Endothelial cell of umbilical vein (primary cell): ENCODE measurements at regions not wholly inside any gene's neighbourhood (a gene's known extent, or its start where the extent isn't known, plus 50 kb on each side); places are given as distances from the start of the nearest gene placed in this dataset.

Source experiments
- BruUV-seq: library from RNA; stranded (reverse); fragments of 400-500 nt; replicated peaks from 2 replicates; lab custom pipeline; 2021; lab: Mats Ljungman, UMichigan
- CTCF ChIA-PET: fragments of 300-600, 350-600 bp; sonication (Branson Sonifier 250); formaldehyde crosslinking; loops from one replicate; lab custom pipeline; 2021; ENCODE audit warnings: antibody characterized with exemption, inconsistent platforms; lab: Charles Lee
- POLR2A ChIA-PET: fragments of 300-600, 350-600 bp; sonication (Branson Sonifier 250); formaldehyde crosslinking; loops from one replicate; lab custom pipeline; 2021; ENCODE audit warnings: antibody characterized with exemption, inconsistent platforms; lab: Charles Lee
- DNase-seq: peaks from one replicate; pipeline ENCODE4 v3.0.0-alpha.2; 2011; ENCODE audit warnings: low read depth, low spot score
- FAIRE-seq: peaks from 2 replicates; lab custom pipeline; 2011; peaks lifted over from hg19 to GRCh38; lab: Jason Lieb, UNC
- H2AFZ ChIP-seq: 2 replicates; pipeline ENCODE4 v1.6.0; 2012; ENCODE audit warnings: low read depth, low read length, control low read depth, inconsistent platforms
- H3K27ac ChIP-seq: 2 replicates; pipeline ENCODE4 v1.5.1; 2011; ENCODE audit warnings: low read depth, mild to moderate bottlenecking, control low read depth, low read length, moderate library complexity; ENCODE audit not compliant: insufficient read depth
- H3K27me3 ChIP-seq, 2 experiments: 2 replicates each; pipeline versions ENCODE4 v1.6.0 to v1.6.1; 2011; ENCODE audit warnings: low read length in 2 of 2, mixed read lengths in 1 of 2; ENCODE audit not compliant: control insufficient read depth in 2 of 2, insufficient read depth in 2 of 2
- H3K36me3 ChIP-seq, 2 experiments: 2 replicates in 1 of 2; 3 replicates in 1 of 2; pipeline ENCODE4 v1.5.1; 2011; ENCODE audit warnings: low read length in 2 of 2, mild to moderate bottlenecking in 1 of 2, moderate library complexity in 1 of 2; ENCODE audit not compliant: control insufficient read depth in 2 of 2, insufficient read depth in 2 of 2; ENCODE audit errors: extremely low read depth in 1 of 2
- H3K4me1 ChIP-seq: 3 replicates; pipeline ENCODE4 v1.5.1; 2011; ENCODE audit warnings: mild to moderate bottlenecking, low read length; ENCODE audit not compliant: control insufficient read depth, insufficient read depth; ENCODE audit errors: extremely low read depth
- H3K4me2 ChIP-seq: 2 replicates; pipeline ENCODE4 v1.6.1; 2011; ENCODE audit warnings: low read length, control low read depth, mixed read lengths; ENCODE audit not compliant: insufficient read depth
- H3K4me3 ChIP-seq, 3 experiments: fragments of 200-600 bp in 1 of 3; sonication (generic), shearing (Covaris generic) in 1 of 3; replicated peaks in 1 of 3; 2 replicates each; pipeline ENCODE4 v1.5.1; 2011 to 2016; ENCODE audit warnings: control low read depth in 3 of 3, low read length in 3 of 3, mild to moderate bottlenecking in 2 of 3, inconsistent platforms in 1 of 3, low read depth in 1 of 3, moderate library complexity in 1 of 3; ENCODE audit not compliant: insufficient read depth in 1 of 3
- H3K79me2 ChIP-seq: 2 replicates; pipeline ENCODE4 v1.6.0; 2012; ENCODE audit warnings: low read length, inconsistent platforms; ENCODE audit not compliant: control insufficient read depth, insufficient read depth
- H3K9ac ChIP-seq: replicated peaks from 2 replicates; pipeline ENCODE3; 2011; ENCODE audit warnings: low read length, control low read depth; ENCODE audit not compliant: insufficient read depth; ENCODE audit errors: extremely low read depth
- H3K9me1 ChIP-seq: replicated peaks from 3 replicates; pipeline ENCODE4 v1.6.0; 2011; ENCODE audit warnings: mild to moderate bottlenecking, low read length; ENCODE audit not compliant: control insufficient read depth, insufficient read depth; ENCODE audit errors: extremely low read depth
- H3K9me3 ChIP-seq: replicated peaks from 2 replicates; pipeline ENCODE4 v1.5.1; 2012; ENCODE audit warnings: low read length, inconsistent platforms; ENCODE audit not compliant: control insufficient read depth, insufficient read depth
- H4K20me1 ChIP-seq: replicated peaks from 2 replicates; pipeline ENCODE3; 2011; ENCODE audit warnings: mild to moderate bottlenecking, low read length; ENCODE audit not compliant: control insufficient read depth, insufficient read depth; ENCODE audit errors: extremely low read depth
- CTCF ChIP-seq, 2 donors: IDR thresholded peaks; 1 replicate in 1 of 2; 2 replicates in 1 of 2; pipeline ENCODE4 v1.5.1; 2011; ENCODE audit warnings: low read length in 2 of 2, mild to moderate bottlenecking in 2 of 2, moderate library complexity in 2 of 2, control low read depth in 1 of 2, inconsistent platforms in 1 of 2, low read depth in 1 of 2; ENCODE audit not compliant: insufficient read depth in 1 of 2; ENCODE audit errors: extremely low read depth in 1 of 2
- EZH2 ChIP-seq: IDR thresholded peaks from 2 replicates; pipeline ENCODE4 v1.6.1; 2012; ENCODE audit warnings: borderline replicate concordance, low read depth, mild to moderate bottlenecking, moderate library complexity, low read length, inconsistent platforms; ENCODE audit not compliant: severe bottlenecking
- FOS ChIP-seq: IDR thresholded peaks from 2 replicates; pipeline ENCODE4 v1.6.1; 2011; ENCODE audit warnings: mild to moderate bottlenecking, low read length, moderate library complexity, borderline replicate concordance; ENCODE audit not compliant: insufficient read depth
- GATA2 ChIP-seq: IDR thresholded peaks from 2 replicates; pipeline ENCODE4 v1.7.0; 2011; ENCODE audit warnings: low read depth, mild to moderate bottlenecking, moderate library complexity, mixed read lengths, low read length; ENCODE audit not compliant: insufficient read length, insufficient read depth
- JUN ChIP-seq: IDR thresholded peaks from 2 replicates; pipeline ENCODE4 v1.6.1; 2011; ENCODE audit warnings: borderline replicate concordance, low read depth; ENCODE audit not compliant: insufficient read length, insufficient read depth
- MAX ChIP-seq: IDR thresholded peaks from 2 replicates; pipeline ENCODE4 v1.6.1; 2011; ENCODE audit not compliant: insufficient read depth, insufficient read length
- MYC ChIP-seq: IDR thresholded peaks from one replicate; pipeline ENCODE4 v1.6.1; 2011; ENCODE audit warnings: mild to moderate bottlenecking, low read depth, low read length
- POLR2A ChIP-seq: IDR thresholded peaks from 2 replicates; pipeline ENCODE4 v1.6.1; 2012; ENCODE audit warnings: low read depth, mild to moderate bottlenecking, control low read depth, low read length
- POLR2AphosphoS5 ChIP-seq: IDR thresholded peaks from 2 replicates; pipeline ENCODE4 v1.6.1; 2012; ENCODE audit warnings: low read depth, mild to moderate bottlenecking, control low read depth, low read length, moderate library complexity; ENCODE audit not compliant: insufficient read depth
- dilution Hi-C: fragments of 300-500 bp; cut with MboI; formaldehyde crosslinking; loops from one replicate; pipeline ENCODE4 v1.15.0; 2019; ENCODE audit warnings: low sequenced_read_pairs; ENCODE audit not compliant: extremely low pct_ligation_motif_present
- intact Hi-C: fragments of 100-400 bp; cut with micrococcal nuclease; formaldehyde crosslinking; loops from one replicate; pipeline ENCODE4 v1.10.0; 2022

- POLR2A ChIA-PET, result no interaction called here
- intact Hi-C loops (no loop called here), dilution Hi-C loops (no loop called here)
- Histone ChIP-seq H3K9me3 (no peaks in the 10 kb centered on the region), H2AFZ (no peak overlapping the region), H3K4me1 (no peaks in the 10 kb centered on the region), H4K20me1 (no peaks in the 10 kb centered on the region), H3K79me2 (no peaks in the 10 kb centered on the region), H3K27me3 (no peaks in the 10 kb centered on the region), H3K9ac (no peak overlapping the region), H3K9me1 (no peaks in the 10 kb centered on the region), H3K4me2 (no peak overlapping the region), H3K36me3 (no peaks in the 10 kb centered on the region), H3K4me3 (no peak overlapping the region), H3K27ac (no peak overlapping the region)
- no peak for FAIRE-seq
- TF ChIP-seq JUN (no peak), FOS (no peak), EZH2 (no peak), CTCF (IDR thresholded peaks at IDR 0.05; ENCODE audit: extremely low read depth in 1 of 2, insufficient read depth in 1 of 2, low read depth in 1 of 2, low read length in 2 of 2) (no peak), POLR2AphosphoS5 (no peak), MAX (no peak), GATA2 (no peak), POLR2A (no peak), MYC (no peak)
- DNase-seq, result no peak
- CTCF ChIA-PET, result interaction anchor here (1.1 to 1.3 kb wide), 2 partner anchors 8 to 75 kb away, joined by 3 to 4 read pairs; no protein-coding TSS in a partner anchor
- BruUV-seq, result no TSS peak
Measured at GRCh38 chr11:31882951-31883392, 71.8 kb upstream of the PAX6 start.
